SJSA1 (cell line): ENCODE measurements at regions not wholly inside any gene's neighbourhood (a gene's known extent, or its start where the extent isn't known, plus 50 kb on each side); places are given as distances from the start of the nearest gene placed in this dataset.
A peak's percentile ranks its signal among the peaks of the same experiment; 100 is the strongest.

Source experiments
- DNase-seq, 2 experiments: peaks; one replicate each; pipeline ENCODE4 v3.0.0-alpha.2; 2015 to 2020; ENCODE audit warnings: low spot score in 2 of 2, low read depth in 1 of 2
- H3K27ac ChIP-seq: fragments of 250-450 bp; sonication (Bioruptor Pico); 2 replicates; pipeline ENCODE4 v1.5.1; 2020; ENCODE audit warnings: mild to moderate bottlenecking, moderate library complexity
- H3K27me3 ChIP-seq: fragments of 250-450 bp; sonication (Bioruptor Pico); replicated peaks from 2 replicates; pipeline ENCODE4 v1.5.1; 2020; ENCODE audit warnings: mild to moderate bottlenecking, moderate library complexity
- H3K36me3 ChIP-seq: fragments of 250-450 bp; sonication (Bioruptor Pico); 2 replicates; pipeline ENCODE4 v1.5.1; 2020; ENCODE audit warnings: mild to moderate bottlenecking
- H3K4me1 ChIP-seq: fragments of 250-450 bp; sonication (Bioruptor Pico); replicated peaks from 2 replicates; pipeline ENCODE4 v1.6.1; 2021; ENCODE audit warnings: mild to moderate bottlenecking
- H3K4me3 ChIP-seq: fragments of 250-450 bp; sonication (Bioruptor Pico); 2 replicates; pipeline ENCODE4 v1.5.1; 2020; ENCODE audit warnings: mild to moderate bottlenecking
- H3K9me3 ChIP-seq: fragments of 250-450 bp; sonication (Bioruptor Pico); replicated peaks from 2 replicates; pipeline ENCODE4 v1.5.1; 2020; ENCODE audit warnings: mild to moderate bottlenecking

- DNase-seq, result no peak
- H3K9me3 ChIP-seq, result no peaks in the 10 kb centered on the region
- no peak overlapping the region for H3K27ac ChIP-seq
- no peaks in the 10 kb centered on the region; the same call in 1 of the 2 replicates for H3K27me3 ChIP-seq
- H3K36me3 ChIP-seq, result no peaks in the 10 kb centered on the region
- no peaks in the 10 kb centered on the region for H3K4me1 ChIP-seq
- H3K4me3 ChIP-seq, result no peak overlapping the region
These were observed 784.9 kb upstream of the LRRC4C start for GRCh38 chr11:42244376-42244775.

GRCh38 chr11:42249401-42249800 lies 789.9 kb upstream of the LRRC4C start:
- H3K27ac ChIP-seq, result no peak overlapping the region
- H3K36me3 ChIP-seq, result no peaks in the 10 kb centered on the region
- no peak for DNase-seq
- no peaks in the 10 kb centered on the region for H3K4me1 ChIP-seq
- peaks cover 7% of the 10 kb centered on the region; the same call in 1 of the 2 replicates for H3K9me3 ChIP-seq
- H3K27me3 ChIP-seq, result no peaks in the 10 kb centered on the region
- H3K4me3 ChIP-seq, result no peak overlapping the region

GRCh38 chr11:42249956-42250355 lies 790.5 kb upstream of the LRRC4C start:
- DNase-seq, result no peak
- H3K9me3 ChIP-seq, result peaks cover 7% of the 10 kb centered on the region; the same call in 1 of the 2 replicates
- H3K4me1 ChIP-seq, result no peaks in the 10 kb centered on the region
- no peak overlapping the region for H3K4me3 ChIP-seq
- no peaks in the 10 kb centered on the region for H3K27me3 ChIP-seq
- H3K36me3 ChIP-seq, result no peaks in the 10 kb centered on the region
- H3K27ac ChIP-seq, result no peak overlapping the region

- Histone ChIP-seq H3K27ac (no peak overlapping the region), H3K4me3 (no peak overlapping the region), H3K9me3 (peaks cover 7% of the 10 kb centered on the region; the same call in 1 of the 2 replicates), H3K36me3 (no peaks in the 10 kb centered on the region), H3K27me3 (no peaks in the 10 kb centered on the region), H3K4me1 (no peaks in the 10 kb centered on the region)
- DNase-seq, result no peak
These were observed 792.5 kb upstream of the LRRC4C start for GRCh38 chr11:42251984-42252383.

GRCh38 chr11:42253156-42253555 lies 793.7 kb upstream of the LRRC4C start:
- H3K9me3 ChIP-seq, result peaks cover 7% of the 10 kb centered on the region; the same call in 1 of the 2 replicates
- no peak for DNase-seq
- H3K4me3 ChIP-seq, result no peak overlapping the region
- H3K27me3 ChIP-seq, result no peaks in the 10 kb centered on the region
- H3K4me1 ChIP-seq, result no peaks in the 10 kb centered on the region
- H3K27ac ChIP-seq, result no peak overlapping the region
- H3K36me3 ChIP-seq, result no peaks in the 10 kb centered on the region

GRCh38 chr11:42255906-42256305 lies 796.5 kb upstream of the LRRC4C start:
- H3K27ac ChIP-seq, result no peak overlapping the region
- DNase-seq, result peak in 1 of 2 experiments; percentile 9
- no peak overlapping the region for H3K4me3 ChIP-seq
- no peaks in the 10 kb centered on the region for H3K36me3 ChIP-seq
- H3K27me3 ChIP-seq, result no peaks in the 10 kb centered on the region
- peaks cover 9% of the 10 kb centered on the region; the same call in 1 of the 2 replicates for H3K9me3 ChIP-seq
- H3K4me1 ChIP-seq, result no peaks in the 10 kb centered on the region

GRCh38 chr11:42257534-42257933 lies 798.1 kb upstream of the LRRC4C start:
- H3K4me3 ChIP-seq, result no peak overlapping the region
- H3K27me3 ChIP-seq, result no peaks in the 10 kb centered on the region
- no peaks in the 10 kb centered on the region for H3K4me1 ChIP-seq
- DNase-seq, result no peak
- no peaks in the 10 kb centered on the region for H3K36me3 ChIP-seq
- peaks cover 6% of the 10 kb centered on the region; the same call in 1 of the 2 replicates for H3K9me3 ChIP-seq
- no peak overlapping the region for H3K27ac ChIP-seq

- H3K4me1 ChIP-seq, result no peaks in the 10 kb centered on the region
- no peaks in the 10 kb centered on the region for H3K27me3 ChIP-seq
- H3K27ac ChIP-seq, result no peak overlapping the region
- no peaks in the 10 kb centered on the region for H3K36me3 ChIP-seq
- DNase-seq, result no peak
- H3K4me3 ChIP-seq, result no peak overlapping the region
- H3K9me3 ChIP-seq, result 0 out of 2 replicates have a peak, but pooled peaks cover 2% of the 10 kb centered on the region
These were observed 805.6 kb upstream of the LRRC4C start for GRCh38 chr11:42265072-42265471.

GRCh38 chr11:42271306-42271705 lies 811.9 kb upstream of the LRRC4C start:
- no peak overlapping the region for H3K4me3 ChIP-seq
- H3K27ac ChIP-seq, result no peak overlapping the region
- H3K9me3 ChIP-seq, result 0 out of 2 replicates have a peak, but pooled peaks cover 7% of the 10 kb centered on the region
- H3K27me3 ChIP-seq, result no peaks in the 10 kb centered on the region
- no peak for DNase-seq
- H3K36me3 ChIP-seq, result no peaks in the 10 kb centered on the region
- H3K4me1 ChIP-seq, result no peaks in the 10 kb centered on the region

GRCh38 chr11:42273977-42274376 lies 814.5 kb upstream of the LRRC4C start:
- Histone ChIP-seq H3K4me1 (no peaks in the 10 kb centered on the region), H3K4me3 (no peak overlapping the region), H3K27ac (no peak overlapping the region), H3K27me3 (no peaks in the 10 kb centered on the region), H3K36me3 (no peaks in the 10 kb centered on the region), H3K9me3 (0 out of 2 replicates have a peak, but pooled peaks cover 7% of the 10 kb centered on the region)
- DNase-seq, result no peak

- H3K27me3 ChIP-seq, result no peaks in the 10 kb centered on the region
- no peaks in the 10 kb centered on the region for H3K36me3 ChIP-seq
- no peak overlapping the region for H3K27ac ChIP-seq
- no peaks in the 10 kb centered on the region for H3K4me1 ChIP-seq
- DNase-seq, result no peak
- H3K9me3 ChIP-seq, result no peaks in the 10 kb centered on the region; the same call in 1 of the 2 replicates
- H3K4me3 ChIP-seq, result no peak overlapping the region
These were observed 837.5 kb upstream of the LRRC4C start for GRCh38 chr11:42296910-42297309.

GRCh38 chr11:42299780-42300179 lies 840.3 kb upstream of the LRRC4C start:
- H3K4me1 ChIP-seq, result no peaks in the 10 kb centered on the region
- no peak overlapping the region for H3K4me3 ChIP-seq
- no peaks in the 10 kb centered on the region for H3K36me3 ChIP-seq
- H3K27me3 ChIP-seq, result no peaks in the 10 kb centered on the region
- no peak overlapping the region for H3K27ac ChIP-seq
- no peaks in the 10 kb centered on the region for H3K9me3 ChIP-seq
- no peak for DNase-seq

GRCh38 chr11:42301777-42302176 lies 842.3 kb upstream of the LRRC4C start:
- DNase-seq, result no peak
- no peak overlapping the region for H3K4me3 ChIP-seq
- no peak overlapping the region for H3K27ac ChIP-seq
- H3K9me3 ChIP-seq, result no peaks in the 10 kb centered on the region
- no peaks in the 10 kb centered on the region for H3K36me3 ChIP-seq
- no peaks in the 10 kb centered on the region for H3K27me3 ChIP-seq
- no peaks in the 10 kb centered on the region for H3K4me1 ChIP-seq

GRCh38 chr11:42311514-42311913 lies 852.1 kb upstream of the LRRC4C start:
- H3K27ac ChIP-seq, result no peak overlapping the region
- H3K4me1 ChIP-seq, result no peaks in the 10 kb centered on the region; the same call in 1 of the 2 replicates
- H3K4me3 ChIP-seq, result no peak overlapping the region
- H3K27me3 ChIP-seq, result no peaks in the 10 kb centered on the region
- H3K36me3 ChIP-seq, result no peaks in the 10 kb centered on the region
- DNase-seq, result no peak
- H3K9me3 ChIP-seq, result peaks cover 9% of the 10 kb centered on the region; the same call in 1 of the 2 replicates

- H3K9me3 ChIP-seq, result peaks cover 9% of the 10 kb centered on the region; the same call in 1 of the 2 replicates
- no peak overlapping the region for H3K4me3 ChIP-seq
- H3K27me3 ChIP-seq, result no peaks in the 10 kb centered on the region
- no peaks in the 10 kb centered on the region; the same call in 1 of the 2 replicates for H3K4me1 ChIP-seq
- H3K27ac ChIP-seq, result no peak overlapping the region
- no peaks in the 10 kb centered on the region for H3K36me3 ChIP-seq
- no peak for DNase-seq
These were observed 852.5 kb upstream of the LRRC4C start for GRCh38 chr11:42311944-42312343.
